ENCODE measurements at regions not wholly inside any gene's neighbourhood (a gene's known extent, or its start where the extent isn't known, plus 50 kb on each side); places are given as distances from the start of the nearest gene placed in this dataset.

DNA sequence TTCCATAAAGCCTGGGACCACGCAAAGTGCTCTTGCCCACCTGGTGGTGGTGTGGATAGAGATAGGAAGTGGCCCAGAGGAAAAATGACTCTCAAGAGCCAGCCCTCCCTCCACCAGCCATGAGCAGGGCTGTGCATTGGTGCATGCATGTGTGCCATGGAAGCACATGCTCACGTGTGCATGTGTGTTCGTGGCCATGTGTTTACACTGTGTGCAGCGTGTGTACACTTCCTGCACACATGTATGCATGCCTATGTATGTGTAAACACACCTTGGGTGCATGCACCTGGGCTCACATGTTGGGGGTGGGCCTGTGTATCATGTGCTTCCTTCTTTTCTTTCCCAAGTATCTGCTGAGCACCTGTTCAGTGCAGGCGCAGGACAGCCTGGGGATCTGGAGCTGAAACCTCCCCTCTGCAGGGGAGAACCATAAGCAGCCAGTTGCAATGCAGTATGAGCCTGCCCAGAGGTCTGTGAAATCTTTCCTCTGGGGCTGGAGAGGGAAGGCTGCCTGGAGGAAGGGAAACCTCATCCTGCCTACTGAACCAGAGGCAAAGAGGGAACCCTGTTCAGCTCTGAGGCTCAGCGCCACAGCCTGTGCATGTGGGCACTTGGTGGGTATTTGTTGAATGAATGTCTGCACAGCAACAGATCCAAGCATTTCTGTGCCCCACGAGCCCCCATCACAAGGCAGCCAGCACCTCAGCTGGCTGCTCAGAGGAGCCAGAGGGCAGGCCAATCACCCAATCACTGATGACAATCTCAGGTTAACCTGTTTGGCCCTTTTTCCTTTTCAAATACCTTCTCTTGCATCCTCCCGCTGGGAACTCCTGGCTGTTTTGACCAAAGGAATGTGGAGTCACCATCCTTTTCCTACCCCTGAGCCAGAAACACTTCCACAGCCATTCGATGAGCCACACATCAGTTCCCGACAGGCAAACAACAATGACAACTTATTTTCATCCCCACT is 327.0 kb downstream of the NPHP4 start:
- Histone ChIP-seq H2AFZ (ENCODE audit: low read depth, low read length, poor library complexity, severe bottlenecking) (no peak overlapping the region), H3K27ac (ENCODE audit: low read depth, low read length) (no peak overlapping the region), H3K9me2 (ENCODE audit: insufficient read depth) (no peaks in the 10 kb centered on the region), H3K9ac (ENCODE audit: low read length) (no peak overlapping the region), H3K27me3 (ENCODE audit: insufficient read depth, low read length) (peaks cover 6% of the 10 kb centered on the region; the same call in 1 of the 2 replicates), H3K4me2 (ENCODE audit: low read length) (no peak overlapping the region), H3K4me3 (replicated peaks in 1 of 2; ENCODE audit: low read depth in 1 of 2, low read length in 2 of 2) (no peak overlapping the region), H3K36me3 (ENCODE audit: control insufficient read depth in 1 of 2, insufficient read depth in 2 of 2, low read length in 2 of 2) (no peaks in the 10 kb centered on the region), H3K79me2 (ENCODE audit: insufficient read depth, low read length) (no peaks in the 10 kb centered on the region), H3K4me1 (ENCODE audit: control insufficient read depth in 1 of 2, insufficient read depth in 2 of 2, low read length in 2 of 2) (no peaks in the 10 kb centered on the region), H3K9me3 (ENCODE audit: control insufficient read depth in 1 of 2, insufficient read depth in 1 of 2, low read depth in 1 of 2, low read length in 2 of 2) (no peaks in the 10 kb centered on the region), H4K20me1 (ENCODE audit: insufficient read depth) (no peaks in the 10 kb centered on the region)
- DNase-seq (ENCODE audit: low read depth, low spot score) (no peak), ATAC-seq (no peak)
- no TSS peak for BruUV-seq (replicated peaks)
- ChIA-PET POLR2A (no interaction called here), CTCF (no interaction called here), RAD21 (ENCODE audit: low non-redundant PET in 1 of 2, low total read pairs in 2 of 2, uncharacterized antibody in 2 of 2, unreplicated experiment in 2 of 2) (no interaction called here)
- TF ChIP-seq ELF1 (IDR thresholded peaks at IDR 0.05; ENCODE audit: borderline replicate concordance, low read depth) = no peak
- TF ChIP-seq YY1 (IDR thresholded peaks at IDR 0.05; ENCODE audit: extremely low read depth, insufficient replicate concordance, low read depth, low read length) = no peak
- no peak for TF ChIP-seq SIN3A (IDR thresholded peaks at IDR 0.05; ENCODE audit: low read depth)
- no peak for TF ChIP-seq ZFX (IDR thresholded peaks at IDR 0.05)
- no peak for TF ChIP-seq CEBPB (IDR thresholded peaks at IDR 0.05; ENCODE audit: low read depth)
- TF ChIP-seq, protein P1, sequence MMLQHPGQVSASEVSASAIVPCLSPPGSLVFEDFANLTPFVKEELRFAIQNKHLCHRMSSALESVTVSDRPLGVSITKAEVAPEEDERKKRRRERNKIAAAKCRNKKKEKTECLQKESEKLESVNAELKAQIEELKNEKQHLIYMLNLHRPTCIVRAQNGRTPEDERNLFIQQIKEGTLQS (IDR thresholded peaks at IDR 0.05) = no peak
- TF ChIP-seq, protein P2, sequence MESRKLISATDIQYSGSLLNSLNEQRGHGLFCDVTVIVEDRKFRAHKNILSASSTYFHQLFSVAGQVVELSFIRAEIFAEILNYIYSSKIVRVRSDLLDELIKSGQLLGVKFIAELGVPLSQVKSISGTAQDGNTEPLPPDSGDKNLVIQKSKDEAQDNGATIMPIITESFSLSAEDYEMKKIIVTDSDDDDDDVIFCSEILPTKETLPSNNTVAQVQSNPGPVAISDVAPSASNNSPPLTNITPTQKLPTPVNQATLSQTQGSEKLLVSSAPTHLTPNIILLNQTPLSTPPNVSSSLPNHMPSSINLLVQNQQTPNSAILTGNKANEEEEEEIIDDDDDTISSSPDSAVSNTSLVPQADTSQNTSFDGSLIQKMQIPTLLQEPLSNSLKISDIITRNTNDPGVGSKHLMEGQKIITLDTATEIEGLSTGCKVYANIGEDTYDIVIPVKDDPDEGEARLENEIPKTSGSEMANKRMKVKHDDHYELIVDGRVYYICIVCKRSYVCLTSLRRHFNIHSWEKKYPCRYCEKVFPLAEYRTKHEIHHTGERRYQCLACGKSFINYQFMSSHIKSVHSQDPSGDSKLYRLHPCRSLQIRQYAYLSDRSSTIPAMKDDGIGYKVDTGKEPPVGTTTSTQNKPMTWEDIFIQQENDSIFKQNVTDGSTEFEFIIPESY (IDR thresholded peaks at IDR 0.05; ENCODE audit: extremely low read depth, insufficient replicate concordance, low read length) = no peak
- intact Hi-C loops (cut with micrococcal nuclease) = no loop called here

Measured in HCT116 (cell line).